Astrocyte of the spinal cord (primary cell): ENCODE measurements at regions not wholly inside any gene's neighbourhood (a gene's known extent, or its start where the extent isn't known, plus 50 kb on each side); places are given as distances from the start of the nearest gene placed in this dataset.

Experiments used
- DNase-seq: peaks from one replicate; pipeline ENCODE4 v3.0.0; 2011; ENCODE audit warnings: low read depth, low spot score
- H3K4me3 ChIP-seq: 2 replicates; pipeline ENCODE4 v1.5.1; 2011; ENCODE audit warnings: low read depth, mild to moderate bottlenecking, low read length, moderate library complexity
- in situ Hi-C: cut with HindIII; loops from 2 replicates; pipeline ENCODE4 v1.10.0; 2017; ENCODE audit warnings: low sequenced_read_pairs
- TF ChIP-seq, protein P1 (sequence below): IDR thresholded peaks from 2 replicates; pipeline ENCODE4 v1.5.1; 2012; ENCODE audit warnings: low read depth, mild to moderate bottlenecking, low read length, inconsistent platforms

GRCh38 chr5:142421621-142422397, 97.0 kb upstream of the SPRY4 start:
- TF ChIP-seq, protein P1, sequence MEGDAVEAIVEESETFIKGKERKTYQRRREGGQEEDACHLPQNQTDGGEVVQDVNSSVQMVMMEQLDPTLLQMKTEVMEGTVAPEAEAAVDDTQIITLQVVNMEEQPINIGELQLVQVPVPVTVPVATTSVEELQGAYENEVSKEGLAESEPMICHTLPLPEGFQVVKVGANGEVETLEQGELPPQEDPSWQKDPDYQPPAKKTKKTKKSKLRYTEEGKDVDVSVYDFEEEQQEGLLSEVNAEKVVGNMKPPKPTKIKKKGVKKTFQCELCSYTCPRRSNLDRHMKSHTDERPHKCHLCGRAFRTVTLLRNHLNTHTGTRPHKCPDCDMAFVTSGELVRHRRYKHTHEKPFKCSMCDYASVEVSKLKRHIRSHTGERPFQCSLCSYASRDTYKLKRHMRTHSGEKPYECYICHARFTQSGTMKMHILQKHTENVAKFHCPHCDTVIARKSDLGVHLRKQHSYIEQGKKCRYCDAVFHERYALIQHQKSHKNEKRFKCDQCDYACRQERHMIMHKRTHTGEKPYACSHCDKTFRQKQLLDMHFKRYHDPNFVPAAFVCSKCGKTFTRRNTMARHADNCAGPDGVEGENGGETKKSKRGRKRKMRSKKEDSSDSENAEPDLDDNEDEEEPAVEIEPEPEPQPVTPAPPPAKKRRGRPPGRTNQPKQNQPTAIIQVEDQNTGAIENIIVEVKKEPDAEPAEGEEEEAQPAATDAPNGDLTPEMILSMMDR: no peak
- in situ Hi-C loops: no loop called here
- no peak overlapping the region for H3K4me3 ChIP-seq

GRCh38 chr5:142421228-142421617, 96.4 kb upstream of the SPRY4 start:
- in situ Hi-C loops: no loop called here
- TF ChIP-seq, protein P1: no peak
- no peak overlapping the region for H3K4me3 ChIP-seq
- DNase-seq: no peak

More at GRCh38 chr5:142421621-142422397, 97.0 kb upstream of the SPRY4 start:
- no peak for DNase-seq

DNA sequence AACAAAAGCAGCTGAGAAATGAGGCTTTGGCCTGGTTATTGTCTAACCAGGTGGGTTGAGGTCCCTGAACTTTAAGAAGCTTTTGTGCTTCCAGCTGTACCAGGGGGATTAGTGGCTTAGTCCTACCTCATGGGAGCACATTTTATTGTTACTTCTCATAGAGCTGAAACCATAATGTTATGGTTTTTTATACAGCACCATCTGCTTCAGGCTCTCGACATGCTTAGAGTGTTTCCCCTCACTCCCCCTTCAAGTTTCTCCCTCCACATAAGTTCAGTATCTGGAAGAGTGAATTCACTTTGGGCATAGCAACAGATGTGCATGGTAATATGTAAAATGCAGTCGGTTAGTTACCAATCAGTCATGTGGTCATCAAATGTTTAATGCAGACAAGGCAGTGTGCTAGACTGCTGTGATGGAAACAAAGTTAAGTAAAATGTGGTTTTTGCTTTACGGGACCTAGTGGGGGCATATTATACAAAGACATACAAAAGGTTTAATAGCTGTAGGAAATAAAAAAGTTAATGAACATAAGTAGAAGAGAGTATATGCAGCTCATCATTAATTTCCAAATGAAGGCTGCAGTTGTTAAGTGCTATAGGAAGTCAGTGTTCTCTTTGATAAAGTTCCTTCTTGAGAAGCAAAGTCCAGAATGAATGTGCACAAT, 95.9 kb upstream of the SPRY4 start:
- H3K4me3 ChIP-seq: no peak overlapping the region
- in situ Hi-C loops: no loop called here
- no peak for DNase-seq
- TF ChIP-seq, protein P1: no peak

DNA sequence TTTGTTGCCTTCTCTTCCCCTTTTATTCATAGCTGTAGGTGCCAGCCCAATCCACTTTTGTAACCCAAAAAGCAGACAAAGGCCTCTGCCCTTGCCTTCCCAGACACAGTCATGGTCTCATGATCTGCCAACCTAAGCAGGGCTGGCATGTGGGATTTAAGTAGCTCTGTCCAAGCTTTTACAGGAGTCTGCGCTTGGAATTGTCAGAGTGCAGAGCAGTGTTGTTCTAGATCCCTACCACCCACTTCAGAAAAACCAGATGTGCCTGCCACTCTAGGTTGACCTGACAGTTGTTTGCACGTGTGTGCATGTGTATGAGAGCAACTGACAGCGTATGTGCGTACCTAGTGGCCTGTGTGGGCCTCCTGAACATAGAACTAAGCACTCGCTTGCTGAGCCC, 87.8 kb upstream of the SPRY4 start:
- H3K4me3 ChIP-seq: no peak overlapping the region
- TF ChIP-seq, protein P1: no peak
- DNase-seq: no peak
- in situ Hi-C loops: no loop called here

- TF ChIP-seq, protein P1: no peak
- DNase-seq: no peak
- no peak overlapping the region for H3K4me3 ChIP-seq
- in situ Hi-C loops: no loop called here
Measured at GRCh38 chr5:142411656-142412425, 87.0 kb upstream of the SPRY4 start.

- in situ Hi-C loops: no loop called here
Measured at GRCh38 chr5:142411103-142411502, 86.3 kb upstream of the SPRY4 start.

More at GRCh38 chr5:142411103-142411502, 86.3 kb upstream of the SPRY4 start:
- DNase-seq: no peak
- H3K4me3 ChIP-seq: no peak overlapping the region
- TF ChIP-seq, protein P1: no peak
